Large intestine (tissue), 3 donors: ENCODE measurements at regions not wholly inside any gene's neighbourhood (a gene's known extent, or its start where the extent isn't known, plus 50 kb on each side); places are given as distances from the start of the nearest gene placed in this dataset.
A peak's percentile ranks its signal among the peaks of the same experiment; 100 is the strongest.

ENCODE experiments used
- DNase-seq, 2 donors: peaks; one replicate each; pipeline versions ENCODE4 v3.0.0 to v3.0.0-alpha.2; 2013
- H3K27ac ChIP-seq: one replicate; pipeline ENCODE4 v1.5.1; 2013; ENCODE audit warnings: low read length
- H3K27me3 ChIP-seq: 2 replicates; pipeline ENCODE4 v1.6.1; 2013; ENCODE audit warnings: low read length; ENCODE audit not compliant: control insufficient read depth, insufficient read depth
- H3K36me3 ChIP-seq: 2 replicates; pipeline ENCODE4 v1.6.1; 2013; ENCODE audit warnings: low read length; ENCODE audit not compliant: control insufficient read depth, insufficient read depth
- H3K4me1 ChIP-seq: one replicate; pipeline ENCODE4 v1.6.1; 2013; ENCODE audit warnings: low read length; ENCODE audit not compliant: control insufficient read depth, insufficient read depth
- H3K4me3 ChIP-seq: one replicate; pipeline ENCODE4 v1.5.1; 2013; ENCODE audit warnings: low read length
- H3K9me3 ChIP-seq: one replicate; pipeline ENCODE4 v1.6.1; 2013; ENCODE audit warnings: mild to moderate bottlenecking, low read depth, low read length, moderate library complexity; ENCODE audit not compliant: control insufficient read depth
- WGBS: methylation state at CpG from one replicate; pipeline ENCODE4 v1.1.5; 2013; ENCODE audit warnings: low lambda C conversion rate; ENCODE audit not compliant: insufficient coverage; 5-methylcytosine and 5-hydroxymethylcytosine counted together

- no peak for DNase-seq
- Histone ChIP-seq H3K27me3 (no peaks in the 10 kb centered on the region), H3K27ac (no peak overlapping the region), H3K36me3 (no peaks in the 10 kb centered on the region), H3K4me3 (no peak overlapping the region), H3K9me3 (no peaks in the 10 kb centered on the region), H3K4me1 (no peaks in the 10 kb centered on the region)
- WGBS = no CpG with 5 or more reads among the region's 1 CpG
Measured at GRCh38 chr7:16323313-16323712, 98.0 kb downstream of the CRPPA start.

- Histone ChIP-seq H3K27me3 (no peaks in the 10 kb centered on the region), H3K36me3 (no peaks in the 10 kb centered on the region), H3K9me3 (no peaks in the 10 kb centered on the region), H3K27ac (no peak overlapping the region), H3K4me1 (no peaks in the 10 kb centered on the region), H3K4me3 (no peak overlapping the region)
- no CpG with 5 or more reads among the region's 2 CpGs for WGBS
- DNase-seq = no peak
Measured at GRCh38 chr7:16320099-16320660, 101.2 kb downstream of the CRPPA start.

GRCh38 chr7:16318989-16319915 lies 102.1 kb downstream of the CRPPA start:
- no CpG with 5 or more reads among the region's 6 CpGs for WGBS
- Histone ChIP-seq H3K4me3 (no peak overlapping the region), H3K4me1 (no peaks in the 10 kb centered on the region), H3K27me3 (no peaks in the 10 kb centered on the region), H3K27ac (no peak overlapping the region), H3K9me3 (no peaks in the 10 kb centered on the region), H3K36me3 (no peaks in the 10 kb centered on the region)
- no peak for DNase-seq

- Histone ChIP-seq H3K4me1 (no peaks in the 10 kb centered on the region), H3K27me3 (no peaks in the 10 kb centered on the region), H3K9me3 (no peaks in the 10 kb centered on the region), H3K36me3 (no peaks in the 10 kb centered on the region), H3K27ac (no peak overlapping the region), H3K4me3 (no peak overlapping the region)
- no peak for DNase-seq
Measured at GRCh38 chr7:16318463-16318862, 102.9 kb downstream of the CRPPA start.

GRCh38 chr7:16317406-16317805 lies 103.9 kb downstream of the CRPPA start:
- DNase-seq = no peak
- no peaks in the 10 kb centered on the region for H3K36me3 ChIP-seq
- no peaks in the 10 kb centered on the region for H3K4me1 ChIP-seq
- H3K27ac ChIP-seq = no peak overlapping the region
- H3K9me3 ChIP-seq = no peaks in the 10 kb centered on the region
- no peaks in the 10 kb centered on the region for H3K27me3 ChIP-seq
- 100% methylated on average over 1 of the region's 1 CpG for WGBS
- no peak overlapping the region for H3K4me3 ChIP-seq

- no peaks in the 10 kb centered on the region for H3K36me3 ChIP-seq
- H3K27me3 ChIP-seq = no peaks in the 10 kb centered on the region
- no peak for DNase-seq
- H3K4me3 ChIP-seq = no peak overlapping the region
- H3K4me1 ChIP-seq = no peaks in the 10 kb centered on the region
- no peaks in the 10 kb centered on the region for H3K9me3 ChIP-seq
- 100% methylated on average over 2 of the region's 3 CpGs for WGBS
- H3K27ac ChIP-seq = no peak overlapping the region
Measured at GRCh38 chr7:16315280-16315679, 106.1 kb downstream of the CRPPA start.

GRCh38 chr7:16309129-16309528 lies 112.2 kb downstream of the CRPPA start:
- WGBS = 100% methylated on average over 1 of the region's 2 CpGs

GRCh38 chr7:16301291-16301690 lies 120.0 kb downstream of the CRPPA start:
- H3K27ac ChIP-seq = no peak overlapping the region
- H3K27me3 ChIP-seq = no peaks in the 10 kb centered on the region
- H3K4me1 ChIP-seq = no peaks in the 10 kb centered on the region
- no peaks in the 10 kb centered on the region for H3K36me3 ChIP-seq
- DNase-seq = no peak
- no peaks in the 10 kb centered on the region for H3K9me3 ChIP-seq
- WGBS = no CpG with 5 or more reads among the region's 4 CpGs
- H3K4me3 ChIP-seq = no peak overlapping the region

More at GRCh38 chr7:16309129-16309528, 112.2 kb downstream of the CRPPA start:
- Histone ChIP-seq H3K27ac (no peak overlapping the region), H3K9me3 (no peaks in the 10 kb centered on the region), H3K4me1 (no peaks in the 10 kb centered on the region), H3K36me3 (no peaks in the 10 kb centered on the region), H3K4me3 (no peak overlapping the region), H3K27me3 (no peaks in the 10 kb centered on the region)
- no peak for DNase-seq

- H3K27me3 ChIP-seq = no peaks in the 10 kb centered on the region
- no peak for DNase-seq
- no peak overlapping the region for H3K4me3 ChIP-seq
- H3K4me1 ChIP-seq = no peaks in the 10 kb centered on the region
- no CpG with 5 or more reads among the region's 3 CpGs for WGBS
- H3K9me3 ChIP-seq = no peaks in the 10 kb centered on the region
- H3K36me3 ChIP-seq = no peaks in the 10 kb centered on the region
- H3K27ac ChIP-seq = no peak overlapping the region
Measured at GRCh38 chr7:16300361-16300895, 120.9 kb downstream of the CRPPA start.

- WGBS = no CpG with 5 or more reads among the region's 5 CpGs
- no peaks in the 10 kb centered on the region for H3K4me1 ChIP-seq
Measured at GRCh38 chr7:16299853-16300252, 121.5 kb downstream of the CRPPA start.

More at GRCh38 chr7:16299853-16300252, 121.5 kb downstream of the CRPPA start:
- Histone ChIP-seq H3K9me3 (no peaks in the 10 kb centered on the region), H3K36me3 (no peaks in the 10 kb centered on the region), H3K4me3 (no peak overlapping the region), H3K27me3 (no peaks in the 10 kb centered on the region), H3K27ac (no peak overlapping the region)
- peak in 1 of 2 donors; percentile 2 for DNase-seq
